HG02840 (cell line): ENCODE measurements at regions not wholly inside any gene's neighbourhood (a gene's known extent, or its start where the extent isn't known, plus 50 kb on each side); places are given as distances from the start of the nearest gene placed in this dataset.

Source experiments
- ATAC-seq: cut with Tn5 transposase; IDR thresholded peaks from one replicate; pipeline ENCODE4 v1.9.1; 2021; ENCODE audit warnings: mild to moderate bottlenecking, moderate library complexity, moderate number of reproducible peaks; ENCODE audit not compliant: unreplicated experiment, low FRiP score

GRCh38 chr15:46365572-46365971 lies 730.7 kb downstream of the SQOR start:
- ATAC-seq, result no peak

- no peak for ATAC-seq
Measured at GRCh38 chr15:46366360-46367007, 731.7 kb downstream of the SQOR start.

GRCh38 chr15:46383978-46384377 lies 749.1 kb downstream of the SQOR start:
- no peak for ATAC-seq

GRCh38 chr15:46386356-46386755 lies 751.5 kb downstream of the SQOR start:
- no peak for ATAC-seq

GRCh38 chr15:46389739-46390138 lies 754.9 kb downstream of the SQOR start:
- ATAC-seq, result no peak

GRCh38 chr15:46394463-46394862 lies 759.6 kb downstream of the SQOR start:
- no peak for ATAC-seq

GRCh38 chr15:46408312-46408711 lies 773.5 kb downstream of the SQOR start:
- no peak for ATAC-seq

- ATAC-seq, result no peak
Measured at GRCh38 chr15:46409841-46410301, 775.0 kb downstream of the SQOR start.

GRCh38 chr15:46410705-46411104 lies 775.9 kb downstream of the SQOR start:
- no peak for ATAC-seq

- no peak for ATAC-seq
Measured at GRCh38 chr15:46411900-46412299, 777.1 kb downstream of the SQOR start.

- ATAC-seq, result no peak
Measured at GRCh38 chr15:46413799-46414198, 779.0 kb downstream of the SQOR start.

GRCh38 chr15:46416544-46416943 lies 781.7 kb downstream of the SQOR start:
- ATAC-seq, result no peak

GRCh38 chr15:46420990-46421389 lies 786.2 kb downstream of the SQOR start:
- no peak for ATAC-seq

GRCh38 chr15:46441294-46442062 lies 806.6 kb downstream of the SQOR start:
- no peak for ATAC-seq

- no peak for ATAC-seq
Measured at GRCh38 chr15:46442184-46442583, 807.4 kb downstream of the SQOR start.

- ATAC-seq, result no peak
Measured at GRCh38 chr15:46442901-46443590, 808.2 kb downstream of the SQOR start.

- ATAC-seq, result no peak
Measured at GRCh38 chr15:46450112-46450809, 815.4 kb downstream of the SQOR start.

- ATAC-seq, result no peak
Measured at GRCh38 chr15:46450810-46451182, 816.0 kb downstream of the SQOR start.

GRCh38 chr15:46452297-46452820 lies 817.5 kb downstream of the SQOR start:
- ATAC-seq, result no peak

GRCh38 chr15:46456456-46456855 lies 821.6 kb downstream of the SQOR start:
- ATAC-seq, result no peak
